AG10803 (cell line): ENCODE measurements at regions not wholly inside any gene's neighbourhood (a gene's known extent, or its start where the extent isn't known, plus 50 kb on each side); places are given as distances from the start of the nearest gene placed in this dataset.

Source experiments
- DNase-seq: peaks from one replicate; pipeline ENCODE4 v3.0.0; 2010; ENCODE audit warnings: low read depth
- H3K4me3 ChIP-seq: 2 replicates; pipeline ENCODE4 v1.5.1; 2011; ENCODE audit warnings: mild to moderate bottlenecking, low read length, control low read depth
- TF ChIP-seq, protein P1 (sequence below): conservative IDR thresholded peaks from 2 replicates; pipeline ENCODE4 v1.5.1; 2011; ENCODE audit warnings: mild to moderate bottlenecking, low read length, control low read depth, inconsistent platforms

GRCh38 chr13:79212064-79212619, 193.9 kb downstream of the RBM26 start:
- DNase-seq: no peak
- H3K4me3 ChIP-seq: no peak overlapping the region
- TF ChIP-seq, protein P1, sequence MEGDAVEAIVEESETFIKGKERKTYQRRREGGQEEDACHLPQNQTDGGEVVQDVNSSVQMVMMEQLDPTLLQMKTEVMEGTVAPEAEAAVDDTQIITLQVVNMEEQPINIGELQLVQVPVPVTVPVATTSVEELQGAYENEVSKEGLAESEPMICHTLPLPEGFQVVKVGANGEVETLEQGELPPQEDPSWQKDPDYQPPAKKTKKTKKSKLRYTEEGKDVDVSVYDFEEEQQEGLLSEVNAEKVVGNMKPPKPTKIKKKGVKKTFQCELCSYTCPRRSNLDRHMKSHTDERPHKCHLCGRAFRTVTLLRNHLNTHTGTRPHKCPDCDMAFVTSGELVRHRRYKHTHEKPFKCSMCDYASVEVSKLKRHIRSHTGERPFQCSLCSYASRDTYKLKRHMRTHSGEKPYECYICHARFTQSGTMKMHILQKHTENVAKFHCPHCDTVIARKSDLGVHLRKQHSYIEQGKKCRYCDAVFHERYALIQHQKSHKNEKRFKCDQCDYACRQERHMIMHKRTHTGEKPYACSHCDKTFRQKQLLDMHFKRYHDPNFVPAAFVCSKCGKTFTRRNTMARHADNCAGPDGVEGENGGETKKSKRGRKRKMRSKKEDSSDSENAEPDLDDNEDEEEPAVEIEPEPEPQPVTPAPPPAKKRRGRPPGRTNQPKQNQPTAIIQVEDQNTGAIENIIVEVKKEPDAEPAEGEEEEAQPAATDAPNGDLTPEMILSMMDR: no peak

GRCh38 chr13:79211377-79211776, 194.7 kb downstream of the RBM26 start:
- DNase-seq: no peak
- TF ChIP-seq, protein P1: no peak
- H3K4me3 ChIP-seq: no peak overlapping the region

DNA sequence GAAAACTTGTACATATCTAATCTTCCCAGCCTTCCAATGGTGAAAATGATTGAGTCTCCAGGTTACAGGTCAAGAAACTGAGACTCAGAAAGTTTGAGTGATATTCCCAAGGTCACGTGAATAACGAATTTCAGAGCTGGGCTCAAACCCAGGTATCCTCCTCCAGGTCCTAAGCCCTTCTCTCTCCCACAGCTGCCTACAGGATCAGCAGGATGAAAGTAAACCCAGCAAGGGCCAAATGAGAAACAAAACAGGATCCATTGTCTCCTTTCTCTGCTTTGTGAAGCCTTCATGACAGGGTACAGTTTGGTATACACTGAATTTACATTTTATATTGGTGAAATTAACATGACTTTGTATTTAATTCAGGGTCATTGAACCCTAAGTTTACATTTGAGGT, 208.1 kb downstream of the RBM26 start:
- TF ChIP-seq, protein P1: no peak
- no peak overlapping the region for H3K4me3 ChIP-seq
- no peak for DNase-seq

DNA sequence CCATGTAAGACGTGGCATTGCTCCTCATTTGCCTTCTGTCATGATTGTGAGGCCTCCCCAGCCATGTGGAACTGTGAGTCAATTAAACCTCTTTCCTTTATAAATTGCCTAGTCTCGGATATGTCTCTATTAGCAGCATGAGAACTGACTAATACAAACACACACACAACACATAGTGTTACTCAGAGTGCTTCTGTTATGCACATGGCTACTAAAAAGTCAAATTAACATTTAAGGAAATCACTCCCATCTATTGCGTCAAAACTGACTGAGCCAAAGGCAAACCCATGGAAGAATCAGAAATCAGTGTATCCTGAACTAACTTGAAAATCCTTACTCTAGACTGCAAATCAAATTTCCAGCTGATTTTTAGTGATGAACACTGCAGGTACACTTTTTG, 209.2 kb downstream of the RBM26 start:
- TF ChIP-seq, protein P1: no peak
- DNase-seq: no peak
- no peak overlapping the region for H3K4me3 ChIP-seq

GRCh38 chr13:79196366-79196765, 209.7 kb downstream of the RBM26 start:
- no peak overlapping the region for H3K4me3 ChIP-seq
- TF ChIP-seq, protein P1: no peak
- DNase-seq: no peak

- DNase-seq: no peak
- no peak overlapping the region for H3K4me3 ChIP-seq
- TF ChIP-seq, protein P1: no peak
Measured at GRCh38 chr13:79194727-79195126, 211.3 kb downstream of the RBM26 start.

GRCh38 chr13:79194272-79194671, 211.8 kb downstream of the RBM26 start:
- TF ChIP-seq, protein P1: no peak
- no peak overlapping the region for H3K4me3 ChIP-seq
- DNase-seq: no peak
